Activated T-helper 1 cell treated with anti-CD3 and anti-CD28 coated beads, Interleukin-12 subunit alpha, Interleukin-12 subunit beta, Interleukin-2, Interleukin-4 antibody, amounts not matched to agents 30 ng/mL and 10 ng/mL and 1 ng/mL, durations not matched to agents 14 hours and 24 hours and 36 hours (primary cell): ENCODE measurements at regions not wholly inside any gene's neighbourhood (a gene's known extent, or its start where the extent isn't known, plus 50 kb on each side); places are given as distances from the start of the nearest gene placed in this dataset.
"Not testable (repeated sequence)": the region's sequence is repeated elsewhere in the genome, so short reads cannot be mapped to it uniquely, and the experiment has no call there.

ENCODE experiments used
- DNase-seq: peaks from one replicate; pipeline ENCODE4 v3.0.0; 2021; ENCODE audit warnings: low spot score
- H3K27ac Mint-ChIP-seq: one replicate; pipeline ENCODE4 v1.8.0; 2021; ENCODE audit warnings: mild to moderate bottlenecking, mixed read lengths
- H3K27me3 Mint-ChIP-seq: one replicate; pipeline ENCODE4 v1.8.0; 2022; ENCODE audit warnings: mild to moderate bottlenecking, moderate library complexity, mixed read lengths; ENCODE audit not compliant: insufficient read depth
- H3K36me3 Mint-ChIP-seq: one replicate; pipeline ENCODE4 v1.8.0; 2021; ENCODE audit warnings: low read depth, mixed read lengths
- H3K4me1 Mint-ChIP-seq: one replicate; pipeline ENCODE4 v1.8.0; 2021; ENCODE audit warnings: low read depth, mixed read lengths
- H3K4me3 Mint-ChIP-seq: one replicate; pipeline ENCODE4 v1.8.0; 2021; ENCODE audit warnings: mild to moderate bottlenecking, moderate library complexity, mixed read lengths
- H3K9me3 Mint-ChIP-seq: one replicate; pipeline ENCODE4 v1.8.0; 2021; ENCODE audit warnings: mixed read lengths
- intact Hi-C: fragments of 100-400 bp; cut with micrococcal nuclease; formaldehyde crosslinking; loops from one replicate; pipeline ENCODE4 v1.15.1; 2024

DNA sequence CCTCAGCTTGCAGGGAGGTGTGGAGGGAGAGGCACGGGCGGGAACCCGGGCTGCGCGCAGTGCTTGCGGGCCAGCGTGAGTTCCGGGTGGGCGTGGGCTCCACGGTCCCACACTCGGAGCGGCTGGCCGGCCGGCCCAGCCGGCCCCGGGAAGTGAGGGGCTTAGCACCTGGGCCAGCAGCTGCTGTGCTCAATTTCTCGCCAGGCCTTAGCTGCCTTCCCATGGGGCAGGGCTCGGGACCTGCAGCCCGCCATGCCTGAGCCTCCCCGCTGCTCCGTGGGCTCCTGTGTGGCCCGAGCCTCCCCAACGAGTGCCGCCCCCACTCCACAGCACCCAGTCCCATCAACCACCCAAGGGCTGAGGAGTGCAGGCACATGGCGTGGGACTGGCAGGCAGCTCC lies 83.0 kb upstream of the CDCA7L start:
- DNase-seq, result not testable (repeated sequence)

DNA sequence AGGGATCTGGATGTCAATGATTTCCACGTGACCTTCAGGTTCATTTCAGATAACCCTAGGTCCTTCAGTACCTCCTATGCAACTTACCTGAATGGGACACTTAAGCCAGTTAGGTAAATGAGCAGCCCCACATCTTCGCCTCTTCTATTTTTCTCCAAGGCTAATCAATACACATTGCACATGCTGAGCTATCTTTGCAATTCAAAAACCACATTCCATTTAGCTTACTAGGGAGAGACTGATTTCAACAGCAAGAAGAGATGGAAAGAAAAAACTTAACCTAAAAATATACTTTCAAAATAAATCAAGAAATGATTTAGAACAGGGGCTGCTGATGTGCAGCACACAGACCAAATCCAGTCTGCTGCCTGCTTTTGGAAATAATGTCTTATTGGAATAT lies 81.8 kb upstream of the CDCA7L start:
- intact Hi-C loops, result no loop called here
- Mint-ChIP-seq H3K27me3 (no peaks in the 10 kb centered on the region), H3K4me1 (no peaks in the 10 kb centered on the region), H3K36me3 (no peaks in the 10 kb centered on the region), H3K27ac (no peak overlapping the region), H3K4me3 (no peak overlapping the region), H3K9me3 (no peaks in the 10 kb centered on the region)
- DNase-seq, result no peak

More for the DNA sequence above, 83.0 kb upstream of the CDCA7L start:
- H3K27me3 Mint-ChIP-seq, intact Hi-C loops, H3K36me3 Mint-ChIP-seq, H3K4me1 Mint-ChIP-seq, H3K27ac Mint-ChIP-seq, H3K9me3 Mint-ChIP-seq, H3K4me3 Mint-ChIP-seq: not testable (repeated sequence)

DNA sequence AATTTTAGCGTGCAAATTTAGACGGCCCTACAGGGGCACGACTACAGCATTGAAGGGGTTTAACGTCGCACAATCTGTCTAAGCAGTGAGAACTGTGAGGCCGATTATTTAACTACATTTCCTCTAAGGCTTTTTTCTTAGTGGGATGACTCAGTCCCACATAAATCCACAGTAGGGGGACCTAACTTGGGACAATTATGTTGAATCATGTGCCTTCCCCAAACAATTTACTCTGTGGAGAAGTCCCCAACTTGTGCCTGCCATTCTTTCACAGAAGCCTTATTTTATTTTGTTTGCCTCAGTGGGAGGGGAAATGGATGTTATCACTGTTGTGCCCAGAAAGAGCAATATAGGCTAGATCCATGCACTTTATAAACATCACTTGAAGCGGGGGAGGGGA lies 80.3 kb upstream of the CDCA7L start:
- Mint-ChIP-seq H3K4me1 (no peaks in the 10 kb centered on the region), H3K27me3 (peaks cover 7% of the 10 kb centered on the region), H3K9me3 (no peaks in the 10 kb centered on the region), H3K4me3 (no peak overlapping the region), H3K27ac (no peak overlapping the region), H3K36me3 (no peaks in the 10 kb centered on the region)
- intact Hi-C loops, result no loop called here
- DNase-seq, result no peak

GRCh38 chr7:22025075-22025474 lies 79.4 kb upstream of the CDCA7L start:
- DNase-seq, result no peak
- no peaks in the 10 kb centered on the region for H3K9me3 Mint-ChIP-seq
- H3K36me3 Mint-ChIP-seq, result no peaks in the 10 kb centered on the region
- H3K4me3 Mint-ChIP-seq, result no peak overlapping the region
- H3K27ac Mint-ChIP-seq, result no peak overlapping the region
- no peaks in the 10 kb centered on the region for H3K4me1 Mint-ChIP-seq
- intact Hi-C loops, result no loop called here
- peaks cover 7% of the 10 kb centered on the region for H3K27me3 Mint-ChIP-seq

DNA sequence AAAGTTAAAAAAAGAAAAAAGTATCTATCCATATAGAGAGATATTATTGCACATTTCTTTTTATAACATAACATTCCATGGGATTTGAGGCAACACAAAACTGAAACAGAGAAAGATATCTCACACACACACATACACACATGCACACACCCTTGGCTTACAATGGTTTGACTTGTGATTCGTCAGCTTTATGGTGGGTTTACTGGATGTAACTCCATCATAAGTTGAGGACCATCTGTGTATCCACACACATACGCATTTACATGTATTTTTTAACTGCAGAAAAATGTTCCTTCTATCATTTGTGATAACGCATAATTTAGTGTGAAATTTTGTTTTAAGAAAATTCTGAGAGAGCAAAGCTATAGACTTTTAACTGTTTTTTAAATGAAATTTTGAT lies 74.2 kb upstream of the CDCA7L start:
- no peak for DNase-seq

DNA sequence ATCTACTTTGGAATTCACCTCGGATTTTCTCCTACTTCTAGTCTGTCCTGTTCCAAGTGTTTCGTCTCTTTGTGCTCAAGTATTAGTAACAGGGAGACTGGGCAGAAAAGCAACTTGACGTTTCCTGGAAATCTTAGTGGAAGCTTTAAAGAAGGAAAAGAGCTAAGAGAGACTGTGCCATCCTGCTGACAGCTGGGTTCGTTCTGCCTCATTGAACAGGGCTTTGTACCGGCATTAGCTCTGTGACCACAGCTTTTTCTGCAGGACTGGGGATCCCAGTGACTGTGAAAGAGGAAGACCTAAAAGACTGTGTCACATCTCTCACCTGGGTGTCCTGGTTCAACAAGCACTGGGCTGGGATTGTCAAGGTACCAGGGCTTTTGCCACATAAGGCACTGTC lies 70.8 kb upstream of the CDCA7L start:
- intact Hi-C loops, result no loop called here
- peaks cover 11% of the 10 kb centered on the region for H3K27me3 Mint-ChIP-seq
- H3K4me1 Mint-ChIP-seq, result no peaks in the 10 kb centered on the region
- H3K27ac Mint-ChIP-seq, result no peak overlapping the region
- H3K36me3 Mint-ChIP-seq, result no peaks in the 10 kb centered on the region
- no peak for DNase-seq
- no peak overlapping the region for H3K4me3 Mint-ChIP-seq
- no peaks in the 10 kb centered on the region for H3K9me3 Mint-ChIP-seq

More for the DNA sequence above, 74.2 kb upstream of the CDCA7L start:
- Mint-ChIP-seq H3K4me1 (no peaks in the 10 kb centered on the region), H3K9me3 (no peaks in the 10 kb centered on the region), H3K4me3 (no peak overlapping the region), H3K27ac (no peak overlapping the region), H3K36me3 (no peaks in the 10 kb centered on the region), H3K27me3 (peaks cover 12% of the 10 kb centered on the region)
- intact Hi-C loops, result no loop called here

- Mint-ChIP-seq H3K4me3 (no peak overlapping the region), H3K27ac (no peak overlapping the region), H3K9me3 (no peaks in the 10 kb centered on the region), H3K4me1 (no peaks in the 10 kb centered on the region), H3K27me3 (peaks cover 9% of the 10 kb centered on the region), H3K36me3 (no peaks in the 10 kb centered on the region)
- intact Hi-C loops, result no loop called here
- no peak for DNase-seq
Observed at GRCh38 chr7:22013711-22014110, 68.0 kb upstream of the CDCA7L start.

DNA sequence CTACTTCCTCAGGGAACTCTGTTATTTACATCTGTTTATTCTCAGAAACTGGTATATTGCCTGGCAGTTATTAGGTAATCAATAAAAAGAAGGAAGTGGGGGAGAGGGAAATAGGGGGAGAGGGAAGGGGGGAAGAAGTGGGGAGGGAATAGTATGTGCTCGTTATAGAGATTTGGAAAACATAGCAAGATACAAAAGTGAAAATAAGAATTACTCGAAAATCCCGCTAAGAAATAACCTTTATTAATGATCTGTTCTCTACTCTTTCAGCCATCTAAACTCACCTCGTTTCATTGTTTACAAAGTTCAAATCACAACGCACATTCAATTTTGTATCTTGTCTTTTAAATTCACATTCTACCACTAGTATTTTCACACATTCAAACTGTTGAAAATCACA lies 63.0 kb upstream of the CDCA7L start:
- Mint-ChIP-seq H3K4me3 (no peak overlapping the region), H3K27me3 (peaks cover 8% of the 10 kb centered on the region), H3K36me3 (no peaks in the 10 kb centered on the region), H3K4me1 (no peaks in the 10 kb centered on the region), H3K9me3 (no peaks in the 10 kb centered on the region), H3K27ac (no peak overlapping the region)
- intact Hi-C loops, result loop anchor here (10.0 kb wide), 2 partner anchors 114 to 464 kb away; partner anchors contain the start of gene DNAH11
- no peak for DNase-seq

GRCh38 chr7:22008087-22008486 lies 62.4 kb upstream of the CDCA7L start:
- intact Hi-C loops, result loop anchor here (10.0 kb wide), 2 partner anchors 113 to 463 kb away; partner anchors contain the start of gene DNAH11
- DNase-seq, result no peak
- Mint-ChIP-seq H3K4me1 (no peaks in the 10 kb centered on the region), H3K9me3 (no peaks in the 10 kb centered on the region), H3K4me3 (no peak overlapping the region), H3K27me3 (peaks cover 8% of the 10 kb centered on the region), H3K36me3 (no peaks in the 10 kb centered on the region), H3K27ac (no peak overlapping the region)

GRCh38 chr7:22005151-22005550 lies 59.5 kb upstream of the CDCA7L start:
- no peak overlapping the region for H3K27ac Mint-ChIP-seq
- peaks cover 7% of the 10 kb centered on the region for H3K4me1 Mint-ChIP-seq
- no peaks in the 10 kb centered on the region for H3K36me3 Mint-ChIP-seq
- no peak for DNase-seq
- intact Hi-C loops, result loop anchor here (10.0 kb wide), 2 partner anchors 110 to 460 kb away; partner anchors contain the start of gene DNAH11
- peaks cover 5% of the 10 kb centered on the region for H3K27me3 Mint-ChIP-seq
- no peaks in the 10 kb centered on the region for H3K9me3 Mint-ChIP-seq
- H3K4me3 Mint-ChIP-seq, result no peak overlapping the region

- no peak for DNase-seq
- intact Hi-C loops, result loop anchor here (5.0 to 10.0 kb wide), 4 partner anchors 108 to 575 kb away; partner anchors contain the start of genes DNAH11 and SP4
- Mint-ChIP-seq H3K27me3 (peaks cover 5% of the 10 kb centered on the region), H3K27ac (no peak overlapping the region), H3K4me1 (peaks cover 7% of the 10 kb centered on the region), H3K36me3 (no peaks in the 10 kb centered on the region), H3K4me3 (no peak overlapping the region), H3K9me3 (no peaks in the 10 kb centered on the region)
Observed at GRCh38 chr7:22002726-22003125, 57.0 kb upstream of the CDCA7L start.

DNA sequence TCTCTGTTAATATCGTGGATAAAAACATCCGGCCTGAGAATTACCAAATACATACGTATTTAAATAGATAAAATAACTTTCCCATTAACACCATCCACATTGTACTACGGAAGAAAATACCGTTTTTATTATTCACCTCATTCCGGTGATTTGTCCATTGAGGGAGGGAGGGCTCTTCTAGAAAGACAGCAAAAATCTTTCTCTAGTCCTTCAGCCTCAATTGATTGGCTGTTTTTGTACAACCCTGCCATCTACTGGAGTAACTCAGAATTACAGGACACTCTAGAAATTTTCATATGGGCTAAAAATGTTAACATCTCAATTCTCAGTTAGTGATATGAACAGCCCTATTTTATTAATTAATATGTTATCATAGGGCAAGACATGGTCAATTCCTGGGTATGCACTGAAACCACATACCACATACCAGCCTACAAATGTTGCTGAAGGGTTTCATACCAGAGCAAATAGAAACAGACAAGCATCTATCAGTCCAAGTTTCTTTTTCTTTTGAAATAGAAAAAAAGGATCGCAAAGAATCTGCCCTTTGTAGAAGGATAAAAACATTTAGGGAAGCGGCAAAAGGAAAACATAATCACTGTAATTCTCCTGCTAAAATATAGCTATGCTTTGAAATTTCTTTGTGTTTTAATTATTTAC lies 55.8 kb upstream of the CDCA7L start:
- H3K27ac Mint-ChIP-seq, result no peak overlapping the region
- DNase-seq, result no peak
- H3K36me3 Mint-ChIP-seq, result no peaks in the 10 kb centered on the region
- H3K4me3 Mint-ChIP-seq, result no peak overlapping the region
- intact Hi-C loops, result loop anchor here (2.0 to 10.0 kb wide), 8 partner anchors 57 to 1223 kb away; partner anchors contain the start of genes CDCA7L, DNAH11 and SP4
- H3K9me3 Mint-ChIP-seq, result no peaks in the 10 kb centered on the region
- H3K27me3 Mint-ChIP-seq, result peaks cover 8% of the 10 kb centered on the region
- H3K4me1 Mint-ChIP-seq, result peaks cover 7% of the 10 kb centered on the region

DNA sequence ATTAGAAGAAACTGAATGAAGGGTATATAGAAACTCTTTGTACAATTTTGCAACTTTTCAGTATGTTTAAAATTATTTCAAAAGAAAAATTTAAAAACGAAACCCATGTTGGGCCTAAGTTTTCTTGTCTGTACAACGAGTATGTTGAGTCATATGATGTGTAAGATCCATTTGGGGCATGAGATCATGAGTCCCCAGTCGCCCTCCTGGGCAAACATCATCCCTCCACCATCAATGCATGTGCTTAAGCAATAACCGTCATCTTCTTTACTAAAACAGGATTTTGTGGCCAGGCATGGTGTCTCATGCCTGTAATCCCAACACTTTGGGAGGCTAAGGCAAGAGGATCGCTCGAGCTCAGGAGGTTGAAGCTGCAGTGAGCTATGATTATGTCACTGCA lies 54.2 kb upstream of the CDCA7L start:
- Mint-ChIP-seq H3K27ac (no peak overlapping the region), H3K36me3 (no peaks in the 10 kb centered on the region)
- intact Hi-C loops, result loop anchor here (2.0 to 10.0 kb wide), 8 partner anchors 55 to 1221 kb away; partner anchors contain the start of genes CDCA7L, DNAH11 and SP4

More for the DNA sequence above, 54.2 kb upstream of the CDCA7L start:
- peaks cover 7% of the 10 kb centered on the region for H3K4me1 Mint-ChIP-seq
- H3K4me3 Mint-ChIP-seq, result no peak overlapping the region
- H3K27me3 Mint-ChIP-seq, result peaks cover 6% of the 10 kb centered on the region
- DNase-seq, result no peak
- no peaks in the 10 kb centered on the region for H3K9me3 Mint-ChIP-seq
